ENCODE measurements at regions not wholly inside any gene's neighbourhood (a gene's known extent, or its start where the extent isn't known, plus 50 kb on each side); places are given as distances from the start of the nearest gene placed in this dataset.

DNA sequence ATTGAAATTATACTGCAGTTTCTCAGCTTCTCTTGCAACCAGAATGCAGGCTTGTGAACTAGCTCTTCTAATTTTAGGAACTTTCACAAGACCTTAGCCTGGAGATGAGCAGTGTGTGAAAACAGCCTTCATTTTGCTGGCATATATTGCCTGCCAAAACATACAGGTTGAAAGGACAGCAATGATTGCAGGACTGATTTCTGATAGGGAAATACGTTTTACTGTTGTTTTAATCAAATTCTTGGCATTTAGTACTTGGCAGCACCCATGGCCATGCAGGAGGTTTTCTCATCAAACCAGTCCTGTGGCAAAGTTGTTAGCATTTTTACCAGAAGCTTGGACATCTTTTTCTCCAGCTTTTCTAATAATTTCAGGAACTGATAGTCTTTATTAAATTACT is 91.9 kb upstream of the MUCL1 start:
- TF ChIP-seq, protein P1, sequence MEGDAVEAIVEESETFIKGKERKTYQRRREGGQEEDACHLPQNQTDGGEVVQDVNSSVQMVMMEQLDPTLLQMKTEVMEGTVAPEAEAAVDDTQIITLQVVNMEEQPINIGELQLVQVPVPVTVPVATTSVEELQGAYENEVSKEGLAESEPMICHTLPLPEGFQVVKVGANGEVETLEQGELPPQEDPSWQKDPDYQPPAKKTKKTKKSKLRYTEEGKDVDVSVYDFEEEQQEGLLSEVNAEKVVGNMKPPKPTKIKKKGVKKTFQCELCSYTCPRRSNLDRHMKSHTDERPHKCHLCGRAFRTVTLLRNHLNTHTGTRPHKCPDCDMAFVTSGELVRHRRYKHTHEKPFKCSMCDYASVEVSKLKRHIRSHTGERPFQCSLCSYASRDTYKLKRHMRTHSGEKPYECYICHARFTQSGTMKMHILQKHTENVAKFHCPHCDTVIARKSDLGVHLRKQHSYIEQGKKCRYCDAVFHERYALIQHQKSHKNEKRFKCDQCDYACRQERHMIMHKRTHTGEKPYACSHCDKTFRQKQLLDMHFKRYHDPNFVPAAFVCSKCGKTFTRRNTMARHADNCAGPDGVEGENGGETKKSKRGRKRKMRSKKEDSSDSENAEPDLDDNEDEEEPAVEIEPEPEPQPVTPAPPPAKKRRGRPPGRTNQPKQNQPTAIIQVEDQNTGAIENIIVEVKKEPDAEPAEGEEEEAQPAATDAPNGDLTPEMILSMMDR (IDR thresholded peaks at IDR 0.05; ENCODE audit: control extremely low read depth in 1 of 3, insufficient read depth in 1 of 3, low read depth in 1 of 3, low read length in 3 of 3) = no peak
- TF ChIP-seq SP2 (IDR thresholded peaks at IDR 0.05; ENCODE audit: low read length) (no peak), SIN3A (conservative IDR thresholded peaks at IDR 0.05 in 1 of 2, IDR thresholded peaks at IDR 0.05 in 1 of 2; ENCODE audit: low read depth in 1 of 2, low read length in 2 of 2) (no peak), EP300 (IDR thresholded peaks at IDR 0.05; ENCODE audit: borderline replicate concordance in 1 of 2, low read depth in 2 of 2, low read length in 2 of 2) (no peak), POLR2A (IDR thresholded peaks at IDR 0.05; ENCODE audit: control extremely low read depth in 1 of 2, low read depth in 2 of 2, low read length in 2 of 2) (no peak), BACH1 (IDR thresholded peaks at IDR 0.05; ENCODE audit: low read length) (no peak), EZH2 (IDR thresholded peaks at IDR 0.05; ENCODE audit: low read depth, low read length, severe bottlenecking) (no peak), RFX5 (IDR thresholded peaks at IDR 0.05; ENCODE audit: borderline replicate concordance, low read depth, low read length) (no peak), EGR1 (IDR thresholded peaks at IDR 0.05; ENCODE audit: borderline replicate concordance, low read depth, low read length) (no peak)
- TF ChIP-seq, protein P2, sequence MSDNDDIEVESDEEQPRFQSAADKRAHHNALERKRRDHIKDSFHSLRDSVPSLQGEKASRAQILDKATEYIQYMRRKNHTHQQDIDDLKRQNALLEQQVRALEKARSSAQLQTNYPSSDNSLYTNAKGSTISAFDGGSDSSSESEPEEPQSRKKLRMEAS (IDR thresholded peaks at IDR 0.05) = no peak
- TF ChIP-seq, protein P3, sequence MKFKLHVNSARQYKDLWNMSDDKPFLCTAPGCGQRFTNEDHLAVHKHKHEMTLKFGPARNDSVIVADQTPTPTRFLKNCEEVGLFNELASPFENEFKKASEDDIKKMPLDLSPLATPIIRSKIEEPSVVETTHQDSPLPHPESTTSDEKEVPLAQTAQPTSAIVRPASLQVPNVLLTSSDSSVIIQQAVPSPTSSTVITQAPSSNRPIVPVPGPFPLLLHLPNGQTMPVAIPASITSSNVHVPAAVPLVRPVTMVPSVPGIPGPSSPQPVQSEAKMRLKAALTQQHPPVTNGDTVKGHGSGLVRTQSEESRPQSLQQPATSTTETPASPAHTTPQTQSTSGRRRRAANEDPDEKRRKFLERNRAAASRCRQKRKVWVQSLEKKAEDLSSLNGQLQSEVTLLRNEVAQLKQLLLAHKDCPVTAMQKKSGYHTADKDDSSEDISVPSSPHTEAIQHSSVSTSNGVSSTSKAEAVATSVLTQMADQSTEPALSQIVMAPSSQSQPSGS (IDR thresholded peaks at IDR 0.05; ENCODE audit: low read length) = no peak
